Mucosa of descending colon (tissue), 3 donors: ENCODE measurements at regions not wholly inside any gene's neighbourhood (a gene's known extent, or its start where the extent isn't known, plus 50 kb on each side); places are given as distances from the start of the nearest gene placed in this dataset.

ENCODE experiments used
- ATAC-seq: fragments of 200-7000 bp; cut with Tn5 transposase; one replicate; pipeline ENCODE4 v1.9.1; 2020; ENCODE audit warnings: mild to moderate bottlenecking, moderate library complexity
- DNase-seq, 3 donors: peaks; one replicate each; pipeline ENCODE4 v3.0.0-alpha.2; 2020
- H3K36me3 ChIP-seq: fragments of 200-600 bp; one replicate; pipeline ENCODE4 v1.8.0; 2021; ENCODE audit warnings: low read depth, mild to moderate bottlenecking
- H3K4me1 ChIP-seq: fragments of 200-600 bp; one replicate; pipeline ENCODE4 v1.8.0; 2021; ENCODE audit warnings: low read depth, mild to moderate bottlenecking
- H3K4me3 ChIP-seq: fragments of 200-600 bp; one replicate; pipeline ENCODE4 v1.8.0; 2021; ENCODE audit warnings: mild to moderate bottlenecking
- H3K9me3 ChIP-seq: fragments of 200-600 bp; one replicate; pipeline ENCODE4 v1.8.0; 2021; ENCODE audit warnings: mild to moderate bottlenecking
- intact Hi-C, 2 donors: fragments of 100-400 bp; cut with DNase I in 1 of 2; cut with micrococcal nuclease in 1 of 2; formaldehyde crosslinking; loops; one replicate each; pipeline versions ENCODE4 v1.11.0 to v1.11.1; 2022; cut with DNase I, micrococcal nuclease
- TF ChIP-seq, protein P1 (sequence below): fragments of 200-600 bp; IDR thresholded peaks from one replicate; pipeline ENCODE4 v1.8.0; 2022; ENCODE audit warnings: antibody characterized with exemption, mild to moderate bottlenecking
- donor health status: DM: no; HTN: no; CAD: no; lungs with moderate emphysema.
- donor health status: DM: no; HTN: no; CAD: no.
- donor health status: DM: no; HTN: yes; CAD: no.

DNA sequence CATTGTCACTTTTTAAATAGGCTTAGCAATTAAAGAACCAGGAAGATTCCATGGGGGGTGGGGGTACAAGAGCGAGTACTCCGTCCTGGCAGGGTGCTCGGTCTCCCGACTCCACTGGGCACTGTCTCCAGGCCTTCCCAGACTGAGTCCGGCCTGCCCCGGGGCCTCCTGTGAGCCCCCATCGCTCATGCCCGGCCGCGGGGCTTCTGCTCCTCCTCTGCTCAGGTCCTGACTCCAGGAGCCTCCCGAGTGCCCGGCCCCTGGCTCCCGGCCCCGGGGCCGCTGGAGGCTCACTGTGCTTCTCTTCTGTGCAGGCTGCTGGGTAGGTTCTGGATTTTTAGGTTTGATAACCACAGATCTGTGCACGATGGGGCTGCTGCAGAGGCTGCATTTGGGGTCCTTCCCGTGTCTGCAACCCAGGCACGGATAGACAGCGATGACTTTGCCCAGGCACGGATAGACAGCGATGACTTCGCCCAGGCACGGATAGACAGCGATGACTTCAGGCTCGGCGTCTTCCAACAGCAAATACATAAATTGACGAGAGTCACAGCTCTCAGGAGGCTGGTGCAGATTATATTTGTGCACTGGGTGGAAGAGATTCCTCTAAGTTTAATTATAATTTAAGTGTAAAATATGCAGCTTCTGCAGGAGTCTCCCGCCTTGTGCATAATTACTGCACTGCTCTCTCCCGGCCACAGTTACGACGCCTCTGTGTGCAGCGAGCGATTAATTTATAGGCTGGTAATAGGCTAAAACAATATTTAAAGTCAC is 74.8 kb upstream of the RXRA start:
- intact Hi-C loops = no loop called here
- no peak for DNase-seq
- no peak overlapping the region for H3K4me3 ChIP-seq
- peaks cover 6% of the 10 kb centered on the region for H3K9me3 ChIP-seq
- no peaks in the 10 kb centered on the region for H3K4me1 ChIP-seq
- no peak for ATAC-seq
- H3K36me3 ChIP-seq = no peaks in the 10 kb centered on the region
- TF ChIP-seq, protein P1, sequence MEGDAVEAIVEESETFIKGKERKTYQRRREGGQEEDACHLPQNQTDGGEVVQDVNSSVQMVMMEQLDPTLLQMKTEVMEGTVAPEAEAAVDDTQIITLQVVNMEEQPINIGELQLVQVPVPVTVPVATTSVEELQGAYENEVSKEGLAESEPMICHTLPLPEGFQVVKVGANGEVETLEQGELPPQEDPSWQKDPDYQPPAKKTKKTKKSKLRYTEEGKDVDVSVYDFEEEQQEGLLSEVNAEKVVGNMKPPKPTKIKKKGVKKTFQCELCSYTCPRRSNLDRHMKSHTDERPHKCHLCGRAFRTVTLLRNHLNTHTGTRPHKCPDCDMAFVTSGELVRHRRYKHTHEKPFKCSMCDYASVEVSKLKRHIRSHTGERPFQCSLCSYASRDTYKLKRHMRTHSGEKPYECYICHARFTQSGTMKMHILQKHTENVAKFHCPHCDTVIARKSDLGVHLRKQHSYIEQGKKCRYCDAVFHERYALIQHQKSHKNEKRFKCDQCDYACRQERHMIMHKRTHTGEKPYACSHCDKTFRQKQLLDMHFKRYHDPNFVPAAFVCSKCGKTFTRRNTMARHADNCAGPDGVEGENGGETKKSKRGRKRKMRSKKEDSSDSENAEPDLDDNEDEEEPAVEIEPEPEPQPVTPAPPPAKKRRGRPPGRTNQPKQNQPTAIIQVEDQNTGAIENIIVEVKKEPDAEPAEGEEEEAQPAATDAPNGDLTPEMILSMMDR = no peak

DNA sequence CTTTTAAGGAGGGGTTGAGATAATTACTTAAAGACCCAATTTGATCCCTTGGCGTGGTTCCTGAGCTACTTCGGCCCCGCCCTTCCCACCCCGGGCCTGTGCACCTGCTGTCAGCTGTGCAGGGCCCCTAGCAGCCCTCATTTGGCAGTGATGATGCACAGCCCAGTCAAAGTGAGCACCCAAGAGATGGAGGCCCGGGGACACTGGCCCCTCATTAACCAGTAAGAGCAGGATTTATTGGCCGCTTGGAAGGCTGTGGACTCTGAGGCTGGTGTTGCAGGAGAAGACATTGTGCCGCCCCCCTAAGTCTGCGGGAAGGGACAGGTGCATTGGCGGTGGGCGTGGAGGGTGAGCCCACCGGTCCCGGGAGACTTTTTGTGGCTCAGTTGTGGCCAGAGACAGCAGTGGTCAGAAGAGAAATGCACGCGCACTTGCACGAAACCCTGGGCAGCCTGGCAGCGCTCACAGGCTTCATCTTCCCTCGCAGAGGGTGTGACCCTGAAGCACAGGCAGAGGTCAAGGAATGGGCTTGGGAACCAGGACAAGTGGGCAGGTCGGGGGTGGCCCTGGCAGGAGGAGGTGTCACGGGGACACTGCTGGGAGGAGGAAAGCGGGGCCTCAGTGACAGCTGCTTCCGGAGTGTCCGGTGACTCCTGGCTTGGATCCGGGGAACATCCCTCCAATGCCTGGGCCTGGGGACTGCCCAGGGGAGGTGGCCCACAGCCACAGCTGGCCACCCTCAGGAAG is 74.0 kb upstream of the RXRA start:
- TF ChIP-seq, protein P1 = no peak
- Histone ChIP-seq H3K4me1 (no peaks in the 10 kb centered on the region), H3K4me3 (no peak overlapping the region), H3K36me3 (no peaks in the 10 kb centered on the region), H3K9me3 (peaks cover 6% of the 10 kb centered on the region)
- DNase-seq = no peak
- intact Hi-C loops = no loop called here
- no peak for ATAC-seq

DNA sequence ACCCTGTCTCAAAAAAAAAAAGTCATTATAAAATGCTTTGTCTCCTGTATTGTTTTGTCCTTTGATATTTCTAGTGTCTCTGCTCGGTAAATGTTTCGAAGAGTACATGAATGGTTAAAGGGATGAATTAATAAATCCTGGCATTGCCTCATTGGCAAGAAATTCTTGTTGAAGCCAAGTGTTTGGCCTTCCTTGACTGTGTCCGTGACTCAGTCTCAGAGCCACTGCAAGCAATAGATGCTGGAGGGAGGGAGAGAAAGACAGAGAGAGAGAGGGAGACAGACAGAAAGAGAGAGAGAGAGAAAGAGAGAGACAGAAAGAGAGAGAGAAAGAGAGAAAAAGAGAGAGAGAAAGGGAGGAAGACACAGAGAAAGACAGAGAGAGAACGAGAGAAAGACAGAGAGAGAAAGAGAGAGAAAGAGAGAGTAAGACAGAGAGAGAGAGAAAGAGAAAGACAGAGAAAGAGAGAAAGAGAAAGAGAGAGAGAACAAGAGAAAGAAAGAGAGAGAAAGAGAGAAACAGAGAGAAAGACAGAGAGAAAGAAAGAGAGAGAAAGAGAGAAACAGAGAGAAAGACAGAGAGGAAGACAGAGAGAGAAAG is 72.5 kb upstream of the RXRA start:
- TF ChIP-seq, protein P1 = no peak
- ATAC-seq (no peak), DNase-seq (no peak)
- Histone ChIP-seq H3K36me3 (no peaks in the 10 kb centered on the region), H3K4me1 (no peaks in the 10 kb centered on the region), H3K4me3 (no peak overlapping the region), H3K9me3 (no peaks in the 10 kb centered on the region)
- intact Hi-C loops = no loop called here

DNA sequence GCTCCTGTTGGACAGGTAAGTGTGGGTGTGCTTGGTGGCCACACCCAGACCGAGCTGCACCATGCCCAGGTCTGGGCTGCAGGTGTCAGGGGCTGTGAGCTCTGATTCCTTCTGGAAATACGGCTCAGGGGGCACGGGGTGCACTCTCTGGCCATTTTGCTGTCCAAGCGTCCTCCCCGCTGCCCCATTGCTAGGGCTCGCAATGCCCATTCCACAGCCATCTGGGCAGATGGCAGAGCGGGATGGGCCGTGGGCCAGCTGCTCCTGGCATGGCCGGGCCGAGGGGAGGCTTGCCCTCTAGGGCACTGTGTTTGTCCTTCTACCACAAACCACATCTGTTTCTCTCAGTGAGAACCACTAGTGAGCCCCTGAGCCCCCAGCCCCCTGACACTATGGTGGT is 67.9 kb upstream of the RXRA start:
- no peaks in the 10 kb centered on the region for H3K9me3 ChIP-seq
- DNase-seq (no peak), ATAC-seq (no peak)
- no peaks in the 10 kb centered on the region for H3K36me3 ChIP-seq
- H3K4me1 ChIP-seq = no peaks in the 10 kb centered on the region
- intact Hi-C loops = no loop called here
- H3K4me3 ChIP-seq = no peak overlapping the region
- TF ChIP-seq, protein P1 = no peak

DNA sequence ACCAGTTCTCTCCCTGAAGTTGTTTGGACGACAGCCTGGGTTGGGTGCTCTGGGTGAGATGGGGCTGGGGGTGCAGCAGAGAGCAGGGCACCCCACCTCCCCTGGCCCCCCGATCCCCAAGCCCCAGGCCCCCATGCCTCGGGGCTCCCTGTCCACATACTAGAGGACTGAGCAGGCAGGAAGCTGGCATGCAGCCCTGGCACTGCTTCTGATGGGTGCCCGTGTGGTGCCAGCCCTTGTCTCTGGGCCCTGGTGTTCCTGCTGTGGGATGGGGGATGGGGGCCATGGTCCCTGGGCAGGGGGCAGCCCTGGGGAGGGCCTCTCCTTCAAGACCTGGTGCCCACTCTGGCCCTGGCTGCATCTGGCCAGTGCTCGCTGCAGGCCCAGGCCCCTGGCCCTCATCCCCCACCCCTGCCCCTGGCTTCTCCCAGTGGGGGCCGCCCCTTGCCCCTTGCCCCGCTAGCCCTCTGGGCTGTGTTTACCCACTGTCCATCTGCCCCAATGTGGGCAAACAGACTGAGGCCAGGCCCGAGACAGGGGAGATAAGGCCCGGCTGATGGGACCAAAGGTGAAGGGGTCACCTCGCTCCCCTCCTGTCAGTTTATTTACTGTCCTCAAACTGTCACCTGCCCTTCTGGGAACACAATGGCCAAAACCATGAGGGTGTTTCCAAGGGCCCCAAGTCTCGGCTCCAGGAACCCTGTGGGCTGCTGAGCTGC is 67.3 kb upstream of the RXRA start:
- ATAC-seq (no peak), DNase-seq (no peak)
- Histone ChIP-seq H3K4me1 (no peaks in the 10 kb centered on the region), H3K36me3 (no peaks in the 10 kb centered on the region), H3K4me3 (no peak overlapping the region), H3K9me3 (no peaks in the 10 kb centered on the region)
- TF ChIP-seq, protein P1 = no peak
- intact Hi-C loops = no loop called here
